AG09309 (cell line): ENCODE measurements at regions not wholly inside any gene's neighbourhood (a gene's known extent, or its start where the extent isn't known, plus 50 kb on each side); places are given as distances from the start of the nearest gene placed in this dataset.
"Not testable (repeated sequence)": the region's sequence is repeated elsewhere in the genome, so short reads cannot be mapped to it uniquely, and the experiment has no call there.

Source experiments
- DNase-seq: peaks from one replicate; pipeline ENCODE4 v3.0.0-alpha.2; 2010; ENCODE audit warnings: low read depth
- H3K4me3 ChIP-seq: 2 replicates; pipeline ENCODE4 v1.5.1; 2011; ENCODE audit warnings: mild to moderate bottlenecking, low read depth, low read length, moderate library complexity; ENCODE audit not compliant: control insufficient read depth
- CTCF ChIP-seq: IDR thresholded peaks from 2 replicates; pipeline ENCODE4 v1.5.1; 2011; ENCODE audit warnings: mild to moderate bottlenecking, low read depth, low read length, inconsistent platforms; ENCODE audit not compliant: insufficient read depth, control insufficient read depth; ENCODE audit errors: missing control alignments

DNA sequence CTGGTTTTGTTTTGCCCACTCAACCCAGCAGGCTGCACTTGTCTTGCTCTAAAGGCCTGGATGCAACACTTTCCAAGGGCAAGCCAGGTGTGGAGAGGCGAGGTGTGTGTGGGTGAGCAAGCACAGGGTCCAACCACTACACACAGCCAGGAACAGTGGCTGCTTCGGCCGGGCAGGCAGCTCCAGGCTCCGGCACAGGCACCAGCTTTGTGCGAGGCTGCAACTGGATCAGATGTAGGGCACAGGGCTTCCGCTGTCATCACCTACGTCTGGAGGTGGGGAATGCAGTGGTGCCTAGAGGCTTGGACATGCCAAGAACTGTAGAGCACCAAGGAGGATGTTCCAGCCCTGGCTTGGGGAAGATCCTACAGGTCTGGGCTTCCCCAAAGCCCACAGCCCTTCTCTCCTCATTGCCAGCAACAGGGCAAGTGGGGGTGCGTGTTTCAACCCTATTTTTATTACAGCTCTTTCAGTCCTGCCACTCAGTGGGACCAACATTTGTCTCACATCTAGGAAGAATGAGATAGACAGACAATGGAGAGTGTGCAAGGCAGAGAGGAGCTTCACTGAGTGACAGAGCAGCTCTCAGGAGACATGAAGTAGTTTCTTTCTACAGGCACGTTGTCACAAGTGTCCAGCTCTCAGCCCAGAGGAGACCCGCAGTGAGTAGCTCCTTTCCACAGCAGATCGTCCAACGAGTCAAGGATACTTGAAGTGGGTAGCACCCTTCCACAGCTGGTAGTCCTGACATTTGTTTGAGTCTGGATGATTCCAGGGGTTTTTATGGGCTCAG lies 622.2 kb downstream of the CDH9 start:
- TF ChIP-seq CTCF = no peak
- H3K4me3 ChIP-seq = no peak overlapping the region
- DNase-seq = no peak

GRCh38 chr5:26390608-26391007 lies 647.8 kb downstream of the CDH9 start:
- H3K4me3 ChIP-seq = no peak overlapping the region
- TF ChIP-seq CTCF = no peak
- no peak for DNase-seq

DNA sequence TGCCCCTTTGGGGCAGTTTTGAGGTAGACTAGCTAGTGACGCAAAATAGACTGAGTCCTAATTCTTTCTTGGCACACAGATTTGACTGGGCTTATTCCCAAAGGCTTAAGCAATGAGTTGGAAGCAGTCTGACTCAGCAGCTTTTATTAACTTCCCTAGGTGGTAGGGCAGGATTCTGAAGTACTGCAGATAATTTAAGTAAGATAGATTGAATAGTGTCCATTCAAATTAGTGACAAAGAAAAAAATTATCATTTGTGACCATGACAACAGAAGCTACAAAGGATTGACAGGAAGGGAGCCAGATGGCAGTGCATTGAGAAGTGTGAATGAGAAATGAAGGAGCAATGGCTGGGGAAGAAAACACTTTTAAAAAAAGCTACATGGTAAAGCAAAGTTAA lies 649.4 kb downstream of the CDH9 start:
- no peak for DNase-seq
- no peak overlapping the region for H3K4me3 ChIP-seq
- TF ChIP-seq CTCF = no peak

GRCh38 chr5:26386532-26386931 lies 651.9 kb downstream of the CDH9 start:
- no peak for TF ChIP-seq CTCF
- H3K4me3 ChIP-seq = no peak overlapping the region
- no peak for DNase-seq

- H3K4me3 ChIP-seq, DNase-seq: not testable (repeated sequence)
Measured at GRCh38 chr5:26364624-26365023, 673.8 kb downstream of the CDH9 start.

DNA sequence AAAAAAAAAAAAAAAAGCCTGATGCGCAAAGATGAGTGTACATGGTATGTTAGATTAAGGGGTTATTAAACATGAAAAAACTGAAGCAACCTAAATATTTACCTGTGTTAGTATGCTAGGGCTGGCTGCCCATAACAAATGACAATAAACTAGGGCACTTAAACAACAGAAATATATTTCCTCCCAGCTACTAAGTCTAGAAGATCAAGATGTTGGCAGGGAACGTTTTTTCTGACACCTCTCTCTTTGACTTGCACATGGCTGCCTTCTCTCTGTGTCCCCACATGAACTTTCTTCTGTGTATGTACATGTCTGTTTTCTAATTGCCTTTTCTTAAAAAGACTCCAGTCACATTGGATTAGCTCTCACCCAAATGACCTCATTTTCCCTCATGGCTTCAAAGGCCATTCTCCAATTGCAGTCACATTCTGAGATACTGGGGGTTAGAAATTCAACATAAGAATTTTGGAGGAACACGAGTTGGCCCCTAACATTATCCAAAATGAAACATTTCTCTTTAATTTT lies 694.5 kb downstream of the CDH9 start:
- no peak for TF ChIP-seq CTCF
- H3K4me3 ChIP-seq = no peak overlapping the region
- DNase-seq = no peak

- TF ChIP-seq CTCF = no peak
- no peak overlapping the region for H3K4me3 ChIP-seq
- no peak for DNase-seq
Measured at GRCh38 chr5:26339576-26339975, 698.8 kb downstream of the CDH9 start.
